GM19397 (cell line): ENCODE measurements at regions not wholly inside any gene's neighbourhood (a gene's known extent, or its start where the extent isn't known, plus 50 kb on each side); places are given as distances from the start of the nearest gene placed in this dataset.
"Not testable (repeated sequence)": the region's sequence is repeated elsewhere in the genome, so short reads cannot be mapped to it uniquely, and the experiment has no call there.

ENCODE experiments used
- ATAC-seq: cut with Tn5 transposase; IDR thresholded peaks from one replicate; pipeline ENCODE4 v1.9.1; 2021; ENCODE audit warnings: mild to moderate bottlenecking, moderate library complexity; ENCODE audit not compliant: unreplicated experiment

DNA sequence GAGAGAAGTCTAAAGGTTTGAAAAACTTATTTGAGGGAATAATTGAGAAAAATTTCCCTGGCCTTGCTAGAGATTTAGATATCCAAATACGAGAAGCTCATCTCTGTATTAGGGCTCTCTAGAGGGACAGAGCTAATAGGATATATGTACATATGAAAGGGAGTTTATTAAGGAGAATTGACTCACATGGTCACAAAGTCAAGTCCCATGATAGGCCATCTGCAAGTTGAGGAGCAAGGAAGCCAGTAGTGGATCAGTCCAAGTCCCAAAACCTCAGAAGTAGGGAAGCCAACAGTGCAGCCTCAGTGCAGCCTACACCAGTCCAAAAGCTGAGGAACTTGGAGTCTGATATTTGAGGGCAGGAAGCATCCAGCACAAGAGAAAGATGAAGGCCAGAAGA, 126.7 kb downstream of the PJA2 start:
- ATAC-seq = not testable (repeated sequence)

DNA sequence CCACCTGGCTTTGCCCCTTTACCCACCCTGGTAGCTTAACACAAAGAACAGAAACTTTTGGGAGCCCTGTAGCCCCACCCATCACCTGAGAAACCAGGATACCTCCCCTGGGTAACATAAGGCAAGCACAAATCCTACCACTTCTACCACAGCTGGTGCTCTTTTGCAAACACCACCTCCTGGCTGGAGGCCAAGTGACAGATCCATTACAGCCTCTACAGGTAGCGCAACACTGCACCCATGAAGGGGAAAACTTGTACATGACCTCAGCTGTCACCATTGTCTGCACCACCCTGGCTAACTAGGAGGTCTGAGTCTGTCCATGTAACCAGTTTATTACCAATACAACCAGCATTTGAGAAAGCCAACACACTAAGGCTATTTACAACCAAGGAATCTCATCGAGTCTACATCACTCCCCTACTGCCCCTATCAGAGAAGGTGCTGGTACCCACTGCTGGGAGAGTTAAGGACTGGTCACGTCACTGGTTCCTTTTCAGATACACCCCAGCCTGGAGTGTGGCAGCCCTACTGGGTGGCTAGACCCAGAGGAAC, 128.6 kb downstream of the PJA2 start:
- ATAC-seq = no peak

GRCh38 chr5:109278141-109278540, 131.6 kb downstream of the PJA2 start:
- ATAC-seq = no peak

- ATAC-seq = no peak
These were observed 133.9 kb downstream of the PJA2 start for GRCh38 chr5:109275919-109276318.

GRCh38 chr5:109273594-109273993, 136.2 kb downstream of the PJA2 start:
- ATAC-seq = no peak

DNA sequence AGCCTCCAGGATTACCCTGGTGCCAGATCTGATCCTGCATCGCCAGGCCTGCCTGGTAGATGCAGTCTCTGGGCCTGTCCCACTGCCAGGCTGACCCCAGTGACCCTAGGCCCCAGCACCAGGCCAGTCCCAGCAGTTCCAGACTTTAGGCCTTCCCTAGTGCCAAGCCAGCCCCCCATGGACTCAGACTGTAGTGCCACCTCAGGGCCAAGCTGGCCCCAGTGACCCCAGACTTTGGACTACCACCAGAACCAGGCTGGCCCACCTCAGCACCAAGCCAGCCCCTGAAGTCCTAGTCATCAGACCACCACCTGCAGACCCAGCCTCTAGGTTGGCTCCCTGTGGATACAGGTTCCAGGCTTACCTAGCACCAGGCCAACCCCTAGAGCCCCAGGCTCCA, 142.5 kb downstream of the PJA2 start:
- ATAC-seq = no peak

- no peak for ATAC-seq
These were observed 151.0 kb downstream of the PJA2 start for GRCh38 chr5:109258755-109259154.

GRCh38 chr5:109256486-109256885, 153.3 kb downstream of the PJA2 start:
- no peak for ATAC-seq

GRCh38 chr5:109254511-109254910, 155.3 kb downstream of the PJA2 start:
- ATAC-seq = no peak

- no peak for ATAC-seq
These were observed 156.5 kb downstream of the PJA2 start for GRCh38 chr5:109253262-109253661.

GRCh38 chr5:109252731-109253130, 157.0 kb downstream of the PJA2 start:
- ATAC-seq = no peak

DNA sequence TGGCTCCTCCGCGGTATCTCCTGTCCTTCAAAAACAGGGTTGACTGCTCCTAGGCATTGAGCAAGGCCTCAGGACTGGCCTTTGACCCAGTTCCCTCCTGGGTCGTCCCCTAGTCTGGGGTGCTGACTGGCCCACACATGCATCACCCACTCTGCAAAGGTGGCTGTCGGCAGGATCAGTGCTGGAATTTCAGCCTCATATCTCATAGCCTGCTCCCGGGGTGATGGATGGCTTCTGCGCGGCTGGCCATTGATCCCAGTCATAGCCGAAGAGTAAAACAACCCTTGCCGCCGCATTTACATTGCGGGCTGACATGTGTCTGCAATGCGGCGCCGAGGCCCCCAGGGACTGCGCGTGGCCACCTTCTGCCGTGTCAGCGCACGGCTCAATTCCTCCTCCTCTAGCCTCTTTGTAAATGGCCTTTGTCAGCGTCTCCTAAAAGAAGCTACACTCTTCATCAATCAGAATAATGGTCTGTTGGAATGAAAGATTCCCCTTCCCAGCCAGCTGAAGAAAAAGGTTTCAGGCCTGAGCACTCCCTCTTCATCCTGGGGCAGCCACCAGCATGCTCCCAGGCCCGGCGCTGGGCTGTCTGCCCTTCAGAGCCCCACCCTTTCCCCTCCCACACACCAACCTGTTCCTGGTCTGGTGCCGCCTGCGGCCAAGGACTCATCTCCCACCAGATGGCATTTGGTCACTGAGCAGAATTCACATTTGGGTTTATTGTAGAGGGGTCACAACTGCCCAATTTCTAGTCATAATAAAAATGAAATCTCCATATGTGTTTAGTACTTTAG, 159.0 kb downstream of the PJA2 start:
- no peak for ATAC-seq

DNA sequence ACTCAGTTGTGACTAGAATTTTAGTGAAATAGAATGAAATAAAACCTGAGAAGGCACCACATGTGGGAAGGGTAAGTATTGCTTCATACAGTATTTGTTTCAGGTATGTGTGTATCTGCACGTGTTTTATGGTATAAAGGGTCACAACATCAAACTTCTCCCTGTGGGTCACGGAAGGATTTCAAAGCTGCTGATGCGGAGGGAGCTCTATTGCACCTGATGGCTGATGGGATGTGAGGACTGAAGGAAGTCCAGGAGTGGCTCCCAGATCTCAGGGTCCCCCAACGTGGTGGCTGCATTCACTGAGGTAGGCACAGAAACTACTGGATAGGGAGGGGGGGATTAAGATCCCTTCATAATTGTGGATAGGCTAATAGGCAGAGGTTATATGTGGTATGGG, 159.7 kb downstream of the PJA2 start:
- no peak for ATAC-seq

- ATAC-seq = no peak
These were observed 160.6 kb downstream of the PJA2 start for GRCh38 chr5:109249126-109249525.

- ATAC-seq = peak; percentile 61
These were observed 161.8 kb downstream of the PJA2 start for GRCh38 chr5:109247986-109248385.

DNA sequence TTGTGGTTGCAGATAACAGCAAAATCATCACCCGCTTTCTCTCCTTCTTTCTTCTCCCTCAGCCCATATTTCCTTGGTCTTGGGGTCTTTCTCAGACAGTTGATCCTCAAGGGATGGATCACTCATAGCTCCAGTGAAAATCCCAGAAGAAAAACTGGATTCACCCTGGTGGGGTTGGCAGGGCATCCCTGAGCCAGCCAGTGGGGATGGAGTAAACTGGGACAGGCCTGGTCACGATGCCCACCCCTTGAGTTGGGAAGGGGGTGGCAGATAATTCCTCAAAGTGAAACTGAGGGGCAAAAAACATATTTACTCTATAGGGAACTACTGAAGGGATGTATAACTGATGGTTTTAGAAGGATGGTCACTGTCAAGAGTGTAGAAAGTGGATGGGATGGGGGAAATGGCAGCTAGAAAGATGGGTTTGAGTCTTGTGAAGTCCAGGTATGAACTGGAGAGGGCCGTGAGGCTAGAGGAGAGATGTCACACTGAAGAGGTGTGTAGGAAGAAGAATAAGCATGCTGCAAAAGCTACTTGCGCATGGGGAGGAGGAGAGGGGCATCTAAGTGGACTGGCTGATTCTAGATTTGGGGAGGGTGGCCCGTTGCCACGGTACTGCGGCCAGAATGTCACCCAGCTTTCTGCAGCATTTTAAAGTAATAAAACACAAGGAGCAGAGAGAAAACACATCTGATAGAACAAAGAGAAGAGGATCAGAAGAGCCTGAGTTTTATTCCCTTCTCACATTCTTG, 162.8 kb downstream of the PJA2 start:
- ATAC-seq = no peak
